ENCODE measurements at regions not wholly inside any gene's neighbourhood (a gene's known extent, or its start where the extent isn't known, plus 50 kb on each side); places are given as distances from the start of the nearest gene placed in this dataset.

GRCh38 chr5:57841676-57842363 is 359.2 kb upstream of the ACTBL2 start:
- TF ChIP-seq CTCF (IDR thresholded peaks at IDR 0.05) (no peak), EP300 (IDR thresholded peaks at IDR 0.05) (no peak), POLR2A (IDR thresholded peaks at IDR 0.05) (no peak), POLR2AphosphoS5 (IDR thresholded peaks at IDR 0.05) (no peak)
- DNase-seq (no peak), ATAC-seq (ENCODE audit: low FRiP score in 2 of 2) (peak in 1 of 2 donors; percentile 80)
- WGBS, 2 donors, result 40 to 49% methylated on average over 5 of the region's 5 CpGs
- H3K27me3 ChIP-seq, result no peaks in the 10 kb centered on the region
- peaks cover 0 to 19% (median 10%) of the 10 kb centered on the region in 4 donors for H3K4me1 ChIP-seq
- peak overlapping the region in 1 of 4 donors; percentile 7 for H3K27ac ChIP-seq
- H3K4me3 ChIP-seq, result no peak overlapping the region
- no peaks in the 10 kb centered on the region for H3K9me3 ChIP-seq
- H3K36me3 ChIP-seq, result no peaks in the 10 kb centered on the region

GRCh38 chr5:57839437-57840079 is 356.9 kb upstream of the ACTBL2 start:
- TF ChIP-seq POLR2A (IDR thresholded peaks at IDR 0.05) (no peak), CTCF (IDR thresholded peaks at IDR 0.05) (no peak), POLR2AphosphoS5 (IDR thresholded peaks at IDR 0.05) (no peak), EP300 (IDR thresholded peaks at IDR 0.05) (no peak)
- no peaks in the 10 kb centered on the region for H3K9me3 ChIP-seq
- DNase-seq (no peak), ATAC-seq (ENCODE audit: low FRiP score in 2 of 2) (no peak)
- H3K4me3 ChIP-seq, result no peak overlapping the region
- peaks cover 0 to 17% (median 10%) of the 10 kb centered on the region in 4 donors for H3K4me1 ChIP-seq
- no peaks in the 10 kb centered on the region for H3K36me3 ChIP-seq
- H3K27me3 ChIP-seq, result no peaks in the 10 kb centered on the region
- 61 to 64% methylated on average over 1 of the region's 1 CpG for WGBS, 2 donors
- H3K27ac ChIP-seq, result no peak overlapping the region

DNA sequence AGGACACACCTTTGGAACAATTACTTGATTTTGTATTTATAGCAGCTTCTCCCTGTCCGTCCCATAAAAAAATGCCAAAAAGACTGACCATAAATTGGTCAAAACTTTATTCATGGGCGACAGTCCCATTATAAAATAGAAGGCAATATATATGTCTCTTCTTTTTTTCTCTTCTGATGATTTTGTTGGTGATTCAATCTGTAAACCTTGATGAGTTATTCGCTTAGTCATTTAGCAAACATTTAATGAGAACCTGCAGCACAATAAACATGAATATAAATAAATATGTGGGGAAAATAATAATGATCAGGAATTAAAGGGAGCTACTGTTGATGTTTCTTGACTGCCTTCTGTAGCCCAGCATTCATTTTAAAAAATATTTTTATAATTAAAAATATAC is 356.4 kb upstream of the ACTBL2 start:
- Histone ChIP-seq H3K4me1 (peaks cover 0 to 12% (median 10%) of the 10 kb centered on the region in 4 donors), H3K36me3 (no peaks in the 10 kb centered on the region), H3K9me3 (no peaks in the 10 kb centered on the region), H3K27me3 (no peaks in the 10 kb centered on the region), H3K27ac (no peak overlapping the region), H3K4me3 (no peak overlapping the region)
- 79 to 94% methylated on average over 3 of the region's 3 CpGs for WGBS, 2 donors
- ATAC-seq (ENCODE audit: low FRiP score in 2 of 2) (no peak), DNase-seq (no peak)
- TF ChIP-seq POLR2AphosphoS5 (IDR thresholded peaks at IDR 0.05) (no peak), CTCF (IDR thresholded peaks at IDR 0.05) (no peak), POLR2A (IDR thresholded peaks at IDR 0.05) (no peak), EP300 (IDR thresholded peaks at IDR 0.05) (no peak)

DNA sequence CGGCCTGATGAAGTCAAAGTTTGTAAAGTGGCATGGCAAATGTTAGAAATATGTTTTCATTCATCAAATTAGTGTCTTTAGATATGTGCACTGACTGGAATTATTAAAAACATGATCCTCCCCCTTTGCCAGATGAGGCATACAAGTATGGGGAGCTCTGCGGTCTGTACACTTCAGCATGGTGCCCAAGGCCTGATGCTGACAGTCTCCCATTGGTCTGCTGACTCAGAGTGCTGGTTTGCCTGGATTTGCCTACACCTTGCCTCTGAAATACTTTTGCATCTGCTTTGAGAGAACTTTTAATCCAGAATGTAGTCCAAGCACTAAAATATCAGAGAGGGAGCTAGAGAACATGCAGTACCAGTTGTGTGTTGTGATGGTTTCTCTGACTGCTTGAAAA is 354.3 kb upstream of the ACTBL2 start:
- 86 to 93% methylated on average over 2 of the region's 2 CpGs for WGBS, 2 donors
- ATAC-seq (ENCODE audit: low FRiP score in 2 of 2), result no peak
- TF ChIP-seq POLR2AphosphoS5 (IDR thresholded peaks at IDR 0.05), result no peak
- no peak for TF ChIP-seq CTCF (IDR thresholded peaks at IDR 0.05)
- TF ChIP-seq EP300 (IDR thresholded peaks at IDR 0.05), result no peak
- no peak for TF ChIP-seq POLR2A (IDR thresholded peaks at IDR 0.05)

More for the DNA sequence above, 354.3 kb upstream of the ACTBL2 start:
- H3K36me3 ChIP-seq, result no peaks in the 10 kb centered on the region
- H3K4me1 ChIP-seq, result peaks cover 0 to 6% (median 4%) of the 10 kb centered on the region in 4 donors
- H3K9me3 ChIP-seq, result no peaks in the 10 kb centered on the region
- no peak overlapping the region for H3K4me3 ChIP-seq
- H3K27ac ChIP-seq, result no peak overlapping the region
- H3K27me3 ChIP-seq, result no peaks in the 10 kb centered on the region
- DNase-seq, result no peak
